ENCODE measurements at regions not wholly inside any gene's neighbourhood (a gene's known extent, or its start where the extent isn't known, plus 50 kb on each side); places are given as distances from the start of the nearest gene placed in this dataset.
"Not testable (repeated sequence)": the region's sequence is repeated elsewhere in the genome, so short reads cannot be mapped to it uniquely, and the experiment has no call there.

GRCh38 chr17:6261466-6261865, 173.5 kb downstream of the AIPL1 start:
- Histone ChIP-seq H3K4me1 (ENCODE audit: control insufficient read depth, insufficient read depth, low read length, unreplicated experiment) (no peaks in the 10 kb centered on the region), H3K27ac (ENCODE audit: low read depth, low read length) (no peak overlapping the region), H3K27me3 (ENCODE audit: insufficient read depth, low read length) (peaks cover 6% of the 10 kb centered on the region; the same call in 1 of the 2 replicates), H3K36me3 (ENCODE audit: insufficient read depth, low read length) (no peaks in the 10 kb centered on the region), H3K4me3 (ENCODE audit: low read depth, low read length) (no peak overlapping the region), H3K79me2 (ENCODE audit: control insufficient read depth, insufficient read depth, low read length, unreplicated experiment) (no peaks in the 10 kb centered on the region), H2AFZ (ENCODE audit: low read length, unreplicated experiment) (no peak overlapping the region)

DNA sequence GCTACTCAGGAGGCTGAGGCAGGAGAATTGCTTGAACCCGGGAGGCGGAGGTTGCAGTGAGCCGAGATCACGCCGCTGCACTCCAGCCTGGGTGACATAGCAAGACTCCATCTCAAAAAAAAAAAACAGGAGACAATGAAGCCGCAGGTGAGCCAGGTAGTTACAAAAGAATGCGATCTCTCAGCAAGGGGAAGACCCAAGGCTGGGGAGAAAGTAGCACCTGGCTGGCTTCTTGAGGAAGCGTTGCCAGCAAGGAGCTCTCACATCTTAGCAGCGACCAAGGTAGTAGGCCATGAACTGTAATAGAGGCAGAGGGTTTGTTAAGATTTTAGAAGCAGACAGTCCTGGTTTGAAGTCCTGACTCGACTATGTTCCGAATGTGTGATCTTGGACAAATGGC, 175.0 kb downstream of the AIPL1 start:
- Histone ChIP-seq H3K27me3 (ENCODE audit: insufficient read depth, low read length) (peaks cover 22% of the 10 kb centered on the region; the same call in 1 of the 2 replicates), H3K79me2 (ENCODE audit: control insufficient read depth, insufficient read depth, low read length, unreplicated experiment) (no peaks in the 10 kb centered on the region), H3K27ac (ENCODE audit: low read depth, low read length) (no peak overlapping the region), H2AFZ (ENCODE audit: low read length, unreplicated experiment) (no peak overlapping the region), H3K36me3 (ENCODE audit: insufficient read depth, low read length) (no peaks in the 10 kb centered on the region), H3K4me1 (ENCODE audit: control insufficient read depth, insufficient read depth, low read length, unreplicated experiment) (no peaks in the 10 kb centered on the region), H3K4me3 (ENCODE audit: low read depth, low read length) (no peak overlapping the region)

DNA sequence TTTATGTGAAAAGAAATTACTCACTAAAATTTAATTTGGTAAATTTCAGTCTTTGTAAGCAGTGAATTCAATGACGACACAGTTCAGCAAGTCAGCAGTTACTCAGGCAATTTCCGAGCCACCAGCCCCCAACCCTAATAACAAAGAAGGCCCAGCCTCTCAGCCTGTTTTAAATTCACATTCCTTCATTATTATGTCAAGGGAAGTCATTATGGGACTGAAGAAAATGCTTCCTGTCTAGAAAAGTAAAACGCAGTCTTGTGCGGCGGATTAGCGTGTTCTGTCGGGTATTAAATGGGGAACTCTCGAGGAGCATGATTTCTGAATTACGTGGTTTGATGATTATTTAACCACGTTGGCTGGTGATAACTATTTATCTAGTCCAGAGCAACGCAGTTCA, 177.6 kb downstream of the AIPL1 start:
- Histone ChIP-seq H3K4me3 (ENCODE audit: low read depth, low read length) (no peak overlapping the region), H3K79me2 (ENCODE audit: control insufficient read depth, insufficient read depth, low read length, unreplicated experiment) (no peaks in the 10 kb centered on the region), H3K4me1 (ENCODE audit: control insufficient read depth, insufficient read depth, low read length, unreplicated experiment) (no peaks in the 10 kb centered on the region), H2AFZ (ENCODE audit: low read length, unreplicated experiment) (no peak overlapping the region), H3K36me3 (ENCODE audit: insufficient read depth, low read length) (no peaks in the 10 kb centered on the region), H3K27ac (ENCODE audit: low read depth, low read length) (no peak overlapping the region), H3K27me3 (ENCODE audit: insufficient read depth, low read length) (peaks cover 23% of the 10 kb centered on the region; the same call in 1 of the 2 replicates)

DNA sequence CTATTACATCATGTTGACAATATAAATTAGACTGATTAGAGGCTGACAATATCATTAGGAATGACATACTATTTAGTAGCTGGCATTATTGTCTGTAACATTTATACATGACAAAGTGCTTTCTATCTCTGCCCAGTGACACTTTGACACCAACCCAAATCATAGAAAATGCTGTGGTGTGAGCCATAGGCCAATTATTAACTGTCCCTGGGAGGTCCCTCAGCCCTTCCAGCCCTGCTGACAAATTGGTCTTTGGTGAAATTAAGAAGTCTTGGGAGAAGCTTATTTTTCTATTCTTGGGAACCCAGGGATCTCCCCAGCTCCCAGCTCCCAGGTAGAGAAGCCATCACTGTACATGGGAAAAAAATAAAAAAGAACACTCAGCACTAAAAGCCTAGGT, 179.6 kb downstream of the AIPL1 start:
- H3K4me3 ChIP-seq (ENCODE audit: low read depth, low read length): no peak overlapping the region
- H3K4me1 ChIP-seq (ENCODE audit: control insufficient read depth, insufficient read depth, low read length, unreplicated experiment): no peaks in the 10 kb centered on the region
- H3K27ac ChIP-seq (ENCODE audit: low read depth, low read length): no peak overlapping the region
- no peaks in the 10 kb centered on the region for H3K79me2 ChIP-seq (ENCODE audit: control insufficient read depth, insufficient read depth, low read length, unreplicated experiment)
- no peaks in the 10 kb centered on the region for H3K36me3 ChIP-seq (ENCODE audit: insufficient read depth, low read length)
- H2AFZ ChIP-seq (ENCODE audit: low read length, unreplicated experiment): no peak overlapping the region
- peaks cover 27% of the 10 kb centered on the region; the same call in 1 of the 2 replicates for H3K27me3 ChIP-seq (ENCODE audit: insufficient read depth, low read length)

DNA sequence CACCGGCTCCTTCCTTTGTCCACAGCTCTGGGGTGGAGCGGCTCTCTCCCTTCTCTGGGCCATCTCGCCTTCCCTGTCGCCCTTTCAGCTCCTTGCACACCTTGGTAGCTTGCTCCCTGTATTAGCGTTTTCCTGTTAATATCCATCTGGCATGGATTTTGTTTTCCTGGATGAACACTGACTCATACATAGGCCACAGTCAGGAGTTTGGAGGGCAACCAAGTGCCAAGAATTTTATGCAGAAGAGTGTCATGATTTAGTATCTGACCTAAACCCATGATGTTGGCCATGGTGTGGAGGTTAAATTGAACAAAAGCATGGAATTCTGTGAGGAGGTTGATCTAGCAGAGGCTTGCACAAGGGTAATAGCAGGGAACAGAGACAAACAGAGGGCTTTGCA, 180.9 kb downstream of the AIPL1 start:
- H3K36me3 ChIP-seq (ENCODE audit: insufficient read depth, low read length): no peaks in the 10 kb centered on the region
- H3K27me3 ChIP-seq (ENCODE audit: insufficient read depth, low read length): peaks cover 27% of the 10 kb centered on the region; the same call in 1 of the 2 replicates
- no peak overlapping the region for H3K27ac ChIP-seq (ENCODE audit: low read depth, low read length)
- H3K4me3 ChIP-seq (ENCODE audit: low read depth, low read length): no peak overlapping the region
- no peaks in the 10 kb centered on the region for H3K79me2 ChIP-seq (ENCODE audit: control insufficient read depth, insufficient read depth, low read length, unreplicated experiment)
- no peaks in the 10 kb centered on the region for H3K4me1 ChIP-seq (ENCODE audit: control insufficient read depth, insufficient read depth, low read length, unreplicated experiment)
- H2AFZ ChIP-seq (ENCODE audit: low read length, unreplicated experiment): no peak overlapping the region

GRCh38 chr17:6251640-6252039, 181.5 kb downstream of the WSCD1 start:
- not testable (repeated sequence) for H2AFZ ChIP-seq (ENCODE audit: low read length, unreplicated experiment); H3K79me2 ChIP-seq (ENCODE audit: control insufficient read depth, insufficient read depth, low read length, unreplicated experiment); H3K36me3 ChIP-seq (ENCODE audit: insufficient read depth, low read length); H3K27ac ChIP-seq (ENCODE audit: low read depth, low read length); H3K4me1 ChIP-seq (ENCODE audit: control insufficient read depth, insufficient read depth, low read length, unreplicated experiment); H3K4me3 ChIP-seq (ENCODE audit: low read depth, low read length)
- H3K27me3 ChIP-seq (ENCODE audit: insufficient read depth, low read length): peaks cover 20% of the 10 kb centered on the region; the same call in 1 of the 2 replicates

DNA sequence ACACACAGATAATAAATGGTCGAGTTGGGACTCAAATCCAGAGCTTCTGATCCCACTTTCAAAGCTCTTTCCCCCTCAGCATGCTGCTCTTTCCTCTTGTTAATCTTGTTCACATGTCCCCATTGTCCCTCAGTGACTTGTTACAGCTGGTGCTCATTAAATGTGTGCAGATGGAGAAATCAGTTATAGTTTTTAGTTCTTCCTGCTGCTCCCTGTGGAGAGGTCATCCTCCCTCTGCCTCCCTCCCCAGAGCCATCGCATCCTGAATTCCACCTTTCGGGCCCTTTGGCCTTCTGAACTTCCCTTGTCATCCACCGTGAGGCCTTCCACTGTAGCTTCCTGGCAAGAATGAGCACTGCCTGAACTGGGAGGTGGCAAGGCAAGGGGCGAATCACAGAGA, 179.6 kb downstream of the WSCD1 start:
- Histone ChIP-seq H3K79me2 (ENCODE audit: control insufficient read depth, insufficient read depth, low read length, unreplicated experiment) (no peaks in the 10 kb centered on the region), H2AFZ (ENCODE audit: low read length, unreplicated experiment) (no peak overlapping the region), H3K27me3 (ENCODE audit: insufficient read depth, low read length) (peaks cover 3% of the 10 kb centered on the region; the same call in 1 of the 2 replicates), H3K36me3 (ENCODE audit: insufficient read depth, low read length) (no peaks in the 10 kb centered on the region), H3K4me1 (ENCODE audit: control insufficient read depth, insufficient read depth, low read length, unreplicated experiment) (no peaks in the 10 kb centered on the region), H3K4me3 (ENCODE audit: low read depth, low read length) (no peak overlapping the region), H3K27ac (ENCODE audit: low read depth, low read length) (no peak overlapping the region)

GRCh38 chr17:6248061-6248460, 177.9 kb downstream of the WSCD1 start:
- Histone ChIP-seq H3K79me2 (ENCODE audit: control insufficient read depth, insufficient read depth, low read length, unreplicated experiment) (no peaks in the 10 kb centered on the region), H2AFZ (ENCODE audit: low read length, unreplicated experiment) (no peak overlapping the region), H3K36me3 (ENCODE audit: insufficient read depth, low read length) (no peaks in the 10 kb centered on the region)

DNA sequence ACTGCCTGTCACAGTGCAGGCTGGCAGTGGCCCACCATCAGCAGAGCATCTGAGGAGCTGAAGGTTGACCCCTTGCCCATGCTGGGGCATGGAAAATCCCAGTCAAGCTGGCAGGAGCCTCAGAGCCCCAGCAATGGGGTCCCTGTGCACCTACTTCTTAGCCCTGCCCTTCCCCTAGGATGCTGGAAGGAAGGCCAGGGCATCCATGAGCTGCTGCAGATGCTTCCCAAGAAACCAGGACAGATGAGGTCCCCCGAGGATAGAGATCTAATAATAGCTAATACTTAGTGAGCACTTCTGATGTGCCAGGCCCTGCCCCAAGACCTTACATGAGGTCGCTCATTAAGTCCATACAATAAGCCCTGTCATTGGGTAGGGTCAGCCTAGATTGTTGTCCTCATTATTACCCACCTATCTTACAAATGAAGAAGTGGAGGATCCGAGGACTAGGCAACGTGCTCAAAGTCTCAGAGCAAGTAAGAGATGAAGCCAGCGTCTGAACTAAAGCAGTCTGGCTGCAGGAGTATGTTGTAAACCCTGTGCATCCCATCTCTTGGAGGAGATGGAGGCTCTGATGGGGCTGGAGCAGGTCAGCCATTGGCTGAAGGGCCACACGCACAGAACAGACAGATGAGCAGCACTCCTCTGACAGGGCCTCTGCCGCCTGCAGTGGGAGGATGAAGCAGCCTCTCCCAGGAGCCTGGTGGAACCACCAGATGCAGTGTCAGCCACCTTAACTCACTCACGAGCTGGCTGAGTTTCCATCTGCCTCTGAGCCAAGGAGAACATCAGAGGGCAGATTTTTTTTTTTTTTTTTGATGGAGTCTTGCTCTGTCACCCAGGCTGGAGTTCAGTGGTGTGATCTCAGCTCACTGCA, 175.4 kb downstream of the WSCD1 start:
- H3K27me3 ChIP-seq (ENCODE audit: insufficient read depth, low read length): peaks cover 13% of the 10 kb centered on the region; the same call in 1 of the 2 replicates
- no peak overlapping the region for H3K4me3 ChIP-seq (ENCODE audit: low read depth, low read length)
- no peaks in the 10 kb centered on the region for H3K4me1 ChIP-seq (ENCODE audit: control insufficient read depth, insufficient read depth, low read length, unreplicated experiment)
- H2AFZ ChIP-seq (ENCODE audit: low read length, unreplicated experiment): no peak overlapping the region
- no peaks in the 10 kb centered on the region for H3K36me3 ChIP-seq (ENCODE audit: insufficient read depth, low read length)
- no peaks in the 10 kb centered on the region for H3K79me2 ChIP-seq (ENCODE audit: control insufficient read depth, insufficient read depth, low read length, unreplicated experiment)
- no peak overlapping the region for H3K27ac ChIP-seq (ENCODE audit: low read depth, low read length)

More at GRCh38 chr17:6248061-6248460, 177.9 kb downstream of the WSCD1 start:
- peaks cover 3% of the 10 kb centered on the region; the same call in 1 of the 2 replicates for H3K27me3 ChIP-seq (ENCODE audit: insufficient read depth, low read length)
- no peak overlapping the region for H3K27ac ChIP-seq (ENCODE audit: low read depth, low read length)
- H3K4me1 ChIP-seq (ENCODE audit: control insufficient read depth, insufficient read depth, low read length, unreplicated experiment): no peaks in the 10 kb centered on the region
- no peak overlapping the region for H3K4me3 ChIP-seq (ENCODE audit: low read depth, low read length)

DNA sequence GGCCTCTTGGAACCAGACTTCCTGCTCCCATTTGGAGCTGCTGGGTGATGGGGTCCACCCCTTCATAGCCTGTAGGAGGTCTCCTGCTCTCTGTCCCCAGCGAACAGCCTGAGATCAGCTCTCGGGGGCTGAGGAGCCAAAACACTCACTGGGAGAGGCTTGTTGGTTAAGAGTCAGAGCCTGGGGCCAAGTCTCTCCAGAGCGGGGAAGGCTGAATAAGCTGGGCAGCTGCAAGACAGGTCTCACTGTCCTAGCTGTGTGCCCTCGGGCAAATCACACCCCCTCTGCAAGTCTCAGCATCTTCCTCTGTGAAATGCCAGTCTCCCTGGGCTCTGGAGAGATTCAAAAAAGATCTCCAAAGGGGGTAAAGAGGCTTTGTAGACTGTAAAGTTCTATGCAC, 174.6 kb downstream of the WSCD1 start:
- no peaks in the 10 kb centered on the region for H3K36me3 ChIP-seq (ENCODE audit: insufficient read depth, low read length)
- H3K79me2 ChIP-seq (ENCODE audit: control insufficient read depth, insufficient read depth, low read length, unreplicated experiment): no peaks in the 10 kb centered on the region
- H3K27ac ChIP-seq (ENCODE audit: low read depth, low read length): no peak overlapping the region
- no peaks in the 10 kb centered on the region for H3K4me1 ChIP-seq (ENCODE audit: control insufficient read depth, insufficient read depth, low read length, unreplicated experiment)
- H3K27me3 ChIP-seq (ENCODE audit: insufficient read depth, low read length): peaks cover 15% of the 10 kb centered on the region; the same call in 1 of the 2 replicates
- no peak overlapping the region for H3K4me3 ChIP-seq (ENCODE audit: low read depth, low read length)
- no peak overlapping the region for H2AFZ ChIP-seq (ENCODE audit: low read length, unreplicated experiment)

DNA sequence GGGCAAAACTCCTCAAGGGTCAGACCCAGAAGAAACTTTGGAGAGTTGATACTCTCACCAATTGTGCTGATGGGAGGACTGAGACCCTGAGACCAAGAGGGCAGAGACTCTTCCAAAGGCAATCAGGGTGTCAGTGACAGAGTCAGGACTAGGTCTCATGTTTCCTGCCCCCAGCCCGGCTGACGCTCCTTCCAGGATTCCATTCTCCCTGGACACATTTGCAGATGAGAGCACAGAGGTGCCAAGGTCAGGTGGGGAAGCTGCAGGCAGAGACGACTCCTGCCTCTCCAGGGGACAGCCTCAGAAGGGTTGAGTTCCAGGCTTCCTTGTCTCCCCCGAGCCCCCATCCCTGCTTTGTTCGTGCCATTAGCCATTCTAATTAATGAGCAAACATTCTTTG, 174.1 kb downstream of the WSCD1 start:
- peaks cover 15% of the 10 kb centered on the region; the same call in 1 of the 2 replicates for H3K27me3 ChIP-seq (ENCODE audit: insufficient read depth, low read length)
- H3K4me1 ChIP-seq (ENCODE audit: control insufficient read depth, insufficient read depth, low read length, unreplicated experiment): no peaks in the 10 kb centered on the region
- H3K36me3 ChIP-seq (ENCODE audit: insufficient read depth, low read length): no peaks in the 10 kb centered on the region
- no peak overlapping the region for H2AFZ ChIP-seq (ENCODE audit: low read length, unreplicated experiment)
- H3K79me2 ChIP-seq (ENCODE audit: control insufficient read depth, insufficient read depth, low read length, unreplicated experiment): no peaks in the 10 kb centered on the region
- no peak overlapping the region for H3K27ac ChIP-seq (ENCODE audit: low read depth, low read length)
- H3K4me3 ChIP-seq (ENCODE audit: low read depth, low read length): no peak overlapping the region

All from ACC112 (cell line).